ENCODE measurements at regions not wholly inside any gene's neighbourhood (a gene's known extent, or its start where the extent isn't known, plus 50 kb on each side); places are given as distances from the start of the nearest gene placed in this dataset.

- H3K27me3 Mint-ChIP-seq = peaks cover 4% of the 10 kb centered on the region
- CTCF ChIA-PET = no interaction called here
Measured at GRCh38 chr12:59431266-59431665, 164.6 kb upstream of the SLC16A7 start.

GRCh38 chr12:59429766-59430165, 166.1 kb upstream of the SLC16A7 start:
- no peak for ATAC-seq (ENCODE audit: low read depth)
- intact Hi-C loops (cut with micrococcal nuclease) = no loop called here
- no peaks in the 10 kb centered on the region for H3K4me1 Mint-ChIP-seq
- Histone ChIP-seq H3K36me3 (replicated peaks in 1 of 2; ENCODE audit: control extremely low read depth in 1 of 2, control insufficient read depth in 1 of 2, extremely low read depth in 1 of 2, insufficient read depth in 2 of 2, low read length in 1 of 2) (no peaks in the 10 kb centered on the region), H2AFZ (ENCODE audit: insufficient read depth, low read depth, low read length, poor library complexity, severe bottlenecking) (no peak overlapping the region), H3K9me3 (ENCODE audit: control extremely low read depth in 1 of 3, control insufficient read depth in 2 of 3, insufficient read depth in 1 of 3, low read length in 2 of 3) (no peaks in the 10 kb centered on the region), H4K20me1 (ENCODE audit: control insufficient read depth, insufficient read depth, low read length, poor library complexity, severe bottlenecking) (no peaks in the 10 kb centered on the region), H3K4me1 (ENCODE audit: control insufficient read depth in 2 of 2, insufficient read depth in 2 of 2, low read length in 2 of 2) (no peaks in the 10 kb centered on the region), H3K27me3 (replicated peaks in 1 of 4; ENCODE audit: control extremely low read depth in 1 of 4, control insufficient read depth in 3 of 4, insufficient read depth in 4 of 4, low read length in 3 of 4) (no peaks in the 10 kb centered on the region), H3K79me2 (ENCODE audit: control insufficient read depth, insufficient read depth, low read length) (no peaks in the 10 kb centered on the region), H3K4me3 (ENCODE audit: control extremely low read depth in 1 of 5, extremely low read depth in 1 of 5, insufficient read depth in 1 of 5, low read depth in 2 of 5, low read length in 4 of 5) (no peak overlapping the region), H3K9ac (ENCODE audit: low read length) (no peak overlapping the region), H3K4me2 (replicated peaks; ENCODE audit: low read depth, low read length, poor library complexity, severe bottlenecking) (no peak overlapping the region), H3K27ac (ENCODE audit: low read length in 2 of 2) (no peak overlapping the region)
- no peaks in the 10 kb centered on the region for H3K9me3 Mint-ChIP-seq (ENCODE audit: insufficient read depth)
- H3K27me3 Mint-ChIP-seq = peaks cover 4% of the 10 kb centered on the region
- TF ChIP-seq EZH2 (IDR thresholded peaks at IDR 0.05; ENCODE audit: borderline replicate concordance, insufficient read depth, low read depth, low read length, poor library complexity, severe bottlenecking) (no peak), CTCF (IDR thresholded peaks at IDR 0.05) (no peak)
- POLR2A ChIA-PET = no interaction called here
- no CpG with 5 or more reads among the region's 1 CpG for WGBS (ENCODE audit: insufficient coverage)
- no peak overlapping the region for H3K4me3 Mint-ChIP-seq
- no peak overlapping the region for H3K27ac Mint-ChIP-seq
- no peak for DNase-seq
- CTCF ChIA-PET = interaction anchor here (1.2 to 1.3 kb wide), 2 partner anchors 9 to 405 kb away, joined by 3 read pairs; no protein-coding TSS in a partner anchor

More at GRCh38 chr12:59431266-59431665, 164.6 kb upstream of the SLC16A7 start:
- Mint-ChIP-seq H3K4me1 (no peaks in the 10 kb centered on the region), H3K4me3 (no peak overlapping the region), H3K9me3 (ENCODE audit: insufficient read depth) (no peaks in the 10 kb centered on the region), H3K27ac (no peak overlapping the region)
- no peak for DNase-seq
- H3K27me3 ChIP-seq (replicated peaks in 1 of 4; ENCODE audit: control extremely low read depth in 1 of 4, control insufficient read depth in 3 of 4, insufficient read depth in 4 of 4, low read length in 3 of 4) = no peaks in the 10 kb centered on the region
- no peaks in the 10 kb centered on the region for H3K9me3 ChIP-seq (ENCODE audit: control extremely low read depth in 1 of 3, control insufficient read depth in 2 of 3, insufficient read depth in 1 of 3, low read length in 2 of 3)
- ATAC-seq (ENCODE audit: low read depth) = no peak
- no peaks in the 10 kb centered on the region for H3K79me2 ChIP-seq (ENCODE audit: control insufficient read depth, insufficient read depth, low read length)
- H3K36me3 ChIP-seq (replicated peaks in 1 of 2; ENCODE audit: control extremely low read depth in 1 of 2, control insufficient read depth in 1 of 2, extremely low read depth in 1 of 2, insufficient read depth in 2 of 2, low read length in 1 of 2) = no peaks in the 10 kb centered on the region
- H3K27ac ChIP-seq (ENCODE audit: low read length in 2 of 2) = no peak overlapping the region
- H4K20me1 ChIP-seq (ENCODE audit: control insufficient read depth, insufficient read depth, low read length, poor library complexity, severe bottlenecking) = no peaks in the 10 kb centered on the region
- peak; percentile 49 for TF ChIP-seq CTCF (IDR thresholded peaks at IDR 0.05)
- TF ChIP-seq EZH2 (IDR thresholded peaks at IDR 0.05; ENCODE audit: borderline replicate concordance, insufficient read depth, low read depth, low read length, poor library complexity, severe bottlenecking) = no peak
- H3K9ac ChIP-seq (ENCODE audit: low read length) = no peak overlapping the region
- POLR2A ChIA-PET = no interaction called here
- no peaks in the 10 kb centered on the region for H3K4me1 ChIP-seq (ENCODE audit: control insufficient read depth in 2 of 2, insufficient read depth in 2 of 2, low read length in 2 of 2)
- intact Hi-C loops (cut with micrococcal nuclease) = no loop called here
- WGBS (ENCODE audit: insufficient coverage) = no CpG with 5 or more reads among the region's 4 CpGs
- H3K4me3 ChIP-seq (ENCODE audit: control extremely low read depth in 1 of 5, extremely low read depth in 1 of 5, insufficient read depth in 1 of 5, low read depth in 2 of 5, low read length in 4 of 5) = no peak overlapping the region
- H3K4me2 ChIP-seq (replicated peaks; ENCODE audit: low read depth, low read length, poor library complexity, severe bottlenecking) = no peak overlapping the region
- no peak overlapping the region for H2AFZ ChIP-seq (ENCODE audit: insufficient read depth, low read depth, low read length, poor library complexity, severe bottlenecking)

All from B cell (primary cell).